Right atrium auricular region (tissue), 2 donors: ENCODE measurements at regions not wholly inside any gene's neighbourhood (a gene's known extent, or its start where the extent isn't known, plus 50 kb on each side); places are given as distances from the start of the nearest gene placed in this dataset.
"Not testable (repeated sequence)": the region's sequence is repeated elsewhere in the genome, so short reads cannot be mapped to it uniquely, and the experiment has no call there.

Experiments
- DNase-seq: peaks from one replicate; pipeline ENCODE4 v3.0.0-alpha.2; 2019; ENCODE audit warnings: low spot score
- H3K27ac ChIP-seq, 2 donors: fragments of 200-600 bp; sonication (generic); 1 replicate in 1 of 2; 2 replicates in 1 of 2; pipeline ENCODE4 v1.5.1; 2016 to 2019
- H3K27me3 ChIP-seq, 2 donors: fragments of 200-600 bp; sonication (generic); one replicate each; pipeline versions ENCODE4 v1.5.1 to v1.6.0; 2017 to 2019
- H3K36me3 ChIP-seq: fragments of 200-600 bp; sonication (generic); one replicate; pipeline ENCODE4 v1.5.1; 2016
- H3K4me1 ChIP-seq, 2 donors: fragments of 200-600 bp; sonication (generic); one replicate each; pipeline versions ENCODE4 v1.5.1 to v1.6.0; 2017 to 2019
- H3K4me3 ChIP-seq, 2 donors: fragments of 200-600 bp; sonication (generic); 1 replicate in 1 of 2; 2 replicates in 1 of 2; pipeline ENCODE4 v1.5.1; 2017 to 2019; ENCODE audit warnings: mild to moderate bottlenecking in 1 of 2, moderate library complexity in 1 of 2
- H3K9me3 ChIP-seq, 2 donors: fragments of 200-600 bp; sonication (generic); one replicate each; pipeline ENCODE4 v1.5.1; 2019
- CTCF ChIP-seq, 2 donors: fragments of 200-600 bp; sonication (generic); IDR thresholded peaks; one replicate each; pipeline ENCODE4 v1.5.1; 2019; ENCODE audit warnings: antibody characterized with exemption in 2 of 2

GRCh38 chr5:108467563-108467962, 85.7 kb upstream of the FBXL17 start:
- no peak for TF ChIP-seq CTCF (IDR thresholded peaks at IDR 0.05)
- H3K4me3 ChIP-seq = no peak overlapping the region
- H3K27ac ChIP-seq = no peak overlapping the region
- H3K27me3 ChIP-seq = no peaks in the 10 kb centered on the region
- no peaks in the 10 kb centered on the region for H3K36me3 ChIP-seq
- no peaks in the 10 kb centered on the region for H3K4me1 ChIP-seq
- H3K9me3 ChIP-seq = no peaks in the 10 kb centered on the region
- DNase-seq = no peak

- no peak overlapping the region for H3K4me3 ChIP-seq
- TF ChIP-seq CTCF (IDR thresholded peaks at IDR 0.05) = no peak
- H3K36me3 ChIP-seq = no peaks in the 10 kb centered on the region
- DNase-seq = no peak
- H3K27ac ChIP-seq = no peak overlapping the region
- H3K27me3 ChIP-seq = no peaks in the 10 kb centered on the region
- no peaks in the 10 kb centered on the region for H3K4me1 ChIP-seq
- no peaks in the 10 kb centered on the region for H3K9me3 ChIP-seq
Measured at GRCh38 chr5:108461628-108462367, 79.9 kb upstream of the FBXL17 start.

- Histone ChIP-seq H3K4me1 (no peaks in the 10 kb centered on the region), H3K27ac (no peak overlapping the region), H3K9me3 (no peaks in the 10 kb centered on the region), H3K36me3 (no peaks in the 10 kb centered on the region), H3K4me3 (no peak overlapping the region), H3K27me3 (no peaks in the 10 kb centered on the region)
- no peak for DNase-seq
- no peak for TF ChIP-seq CTCF (IDR thresholded peaks at IDR 0.05)
Measured at GRCh38 chr5:108459769-108460168, 77.9 kb upstream of the FBXL17 start.

- Histone ChIP-seq H3K27ac (no peak overlapping the region), H3K9me3 (peaks cover 0 to 7% of the 10 kb centered on the region in 2 donors), H3K4me3 (no peak overlapping the region), H3K27me3 (no peaks in the 10 kb centered on the region), H3K4me1 (no peaks in the 10 kb centered on the region), H3K36me3 (no peaks in the 10 kb centered on the region)
- no peak for TF ChIP-seq CTCF (IDR thresholded peaks at IDR 0.05)
- no peak for DNase-seq
Measured at GRCh38 chr5:108451269-108451668, 69.4 kb upstream of the FBXL17 start.

- not testable (repeated sequence) for H3K4me1 ChIP-seq, DNase-seq, H3K9me3 ChIP-seq, H3K4me3 ChIP-seq, H3K27me3 ChIP-seq, H3K36me3 ChIP-seq, H3K27ac ChIP-seq
Measured at GRCh38 chr5:108444130-108444529, 62.2 kb upstream of the FBXL17 start.

GRCh38 chr5:108442063-108442651, 60.3 kb upstream of the FBXL17 start:
- H3K27ac ChIP-seq, DNase-seq, H3K27me3 ChIP-seq, H3K4me3 ChIP-seq, H3K9me3 ChIP-seq, H3K4me1 ChIP-seq, H3K36me3 ChIP-seq: not testable (repeated sequence)

- no peaks in the 10 kb centered on the region for H3K36me3 ChIP-seq
- no peaks in the 10 kb centered on the region for H3K4me1 ChIP-seq
- H3K4me3 ChIP-seq = no peak overlapping the region
- no peak for DNase-seq
- no peak overlapping the region for H3K27ac ChIP-seq
- H3K27me3 ChIP-seq = no peaks in the 10 kb centered on the region
- TF ChIP-seq CTCF (IDR thresholded peaks at IDR 0.05) = no peak
- no peaks in the 10 kb centered on the region for H3K9me3 ChIP-seq
Measured at GRCh38 chr5:108437425-108437824, 55.5 kb upstream of the FBXL17 start.
